ENCODE measurements at regions not wholly inside any gene's neighbourhood (a gene's known extent, or its start where the extent isn't known, plus 50 kb on each side); places are given as distances from the start of the nearest gene placed in this dataset.

- no peak for TF ChIP-seq CTCF (IDR thresholded peaks at IDR 0.05)
- no peak for TF ChIP-seq EZH2 (IDR thresholded peaks at IDR 0.05; ENCODE audit: borderline replicate concordance, insufficient read depth, low read depth, low read length, poor library complexity, severe bottlenecking)
These were observed 78.2 kb downstream of the TNP1 start for GRCh38 chr2:216781709-216782108.

Measured in B cell (primary cell).